Lower leg skin (tissue), 4 donors: ENCODE measurements at regions not wholly inside any gene's neighbourhood (a gene's known extent, or its start where the extent isn't known, plus 50 kb on each side); places are given as distances from the start of the nearest gene placed in this dataset.

Experiments
- DNase-seq, 2 donors: peaks; one replicate each; pipeline ENCODE4 v3.0.0-alpha.2; 2019; ENCODE audit warnings: low spot score in 2 of 2
- H3K4me3 ChIP-seq: fragments of 200-600 bp; sonication (generic); 2 replicates; pipeline ENCODE4 v1.5.1; 2017; ENCODE audit warnings: mild to moderate bottlenecking, low read depth; ENCODE audit not compliant: poor library complexity, severe bottlenecking
- POLR2A ChIP-seq, 2 donors: fragments of 450-650 bp; IDR thresholded peaks; one replicate each; pipeline ENCODE4 v1.6.1; 2016 to 2017; ENCODE audit warnings: antibody characterized with exemption in 2 of 2, mild to moderate bottlenecking in 1 of 2, moderate library complexity in 1 of 2
- WGBS, 2 donors: methylation state at CpG; one replicate each; pipeline ENCODE4 v1.1.5; 2018; 5-methylcytosine and 5-hydroxymethylcytosine counted together
- intact Hi-C: fragments of 100-400 bp; cut with DNase I; formaldehyde crosslinking; loops from one replicate; pipeline ENCODE4 v1.15.0; 2023; ENCODE audit warnings: low total_unique reads
- TF ChIP-seq, protein P1 (sequence below), 3 donors: fragments of 450-650 bp; IDR thresholded peaks; one replicate each; pipeline ENCODE4 v1.5.1; 2016; ENCODE audit warnings: antibody characterized with exemption in 3 of 3, mild to moderate bottlenecking in 3 of 3, moderate library complexity in 2 of 3

DNA sequence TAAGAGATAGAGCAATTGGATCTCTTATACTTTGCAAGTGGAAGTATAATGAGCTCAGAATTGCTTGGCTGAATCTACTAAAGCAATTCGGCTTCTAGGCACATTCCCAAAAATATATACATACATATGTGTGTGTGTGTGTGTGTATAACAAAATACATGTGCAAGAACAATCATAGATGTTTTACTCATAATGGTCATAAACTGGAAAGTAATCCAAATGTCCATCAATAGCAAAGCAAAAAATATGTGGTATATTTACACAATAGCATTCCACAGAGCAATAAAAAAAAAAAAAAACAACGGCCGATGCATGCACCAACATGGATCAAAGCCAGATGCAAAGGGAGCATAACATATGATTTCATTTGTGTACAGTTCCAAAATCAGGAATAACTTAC is 707.9 kb downstream of the RFPL4B start:
- intact Hi-C loops: no loop called here
- TF ChIP-seq, protein P1, sequence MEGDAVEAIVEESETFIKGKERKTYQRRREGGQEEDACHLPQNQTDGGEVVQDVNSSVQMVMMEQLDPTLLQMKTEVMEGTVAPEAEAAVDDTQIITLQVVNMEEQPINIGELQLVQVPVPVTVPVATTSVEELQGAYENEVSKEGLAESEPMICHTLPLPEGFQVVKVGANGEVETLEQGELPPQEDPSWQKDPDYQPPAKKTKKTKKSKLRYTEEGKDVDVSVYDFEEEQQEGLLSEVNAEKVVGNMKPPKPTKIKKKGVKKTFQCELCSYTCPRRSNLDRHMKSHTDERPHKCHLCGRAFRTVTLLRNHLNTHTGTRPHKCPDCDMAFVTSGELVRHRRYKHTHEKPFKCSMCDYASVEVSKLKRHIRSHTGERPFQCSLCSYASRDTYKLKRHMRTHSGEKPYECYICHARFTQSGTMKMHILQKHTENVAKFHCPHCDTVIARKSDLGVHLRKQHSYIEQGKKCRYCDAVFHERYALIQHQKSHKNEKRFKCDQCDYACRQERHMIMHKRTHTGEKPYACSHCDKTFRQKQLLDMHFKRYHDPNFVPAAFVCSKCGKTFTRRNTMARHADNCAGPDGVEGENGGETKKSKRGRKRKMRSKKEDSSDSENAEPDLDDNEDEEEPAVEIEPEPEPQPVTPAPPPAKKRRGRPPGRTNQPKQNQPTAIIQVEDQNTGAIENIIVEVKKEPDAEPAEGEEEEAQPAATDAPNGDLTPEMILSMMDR (IDR thresholded peaks at IDR 0.05): no peak
- no peak for TF ChIP-seq POLR2A (IDR thresholded peaks at IDR 0.05)
- H3K4me3 ChIP-seq: no peak overlapping the region
- 35 to 36% methylated on average over 3 of the region's 3 CpGs for WGBS, 2 donors
- no peak for DNase-seq

DNA sequence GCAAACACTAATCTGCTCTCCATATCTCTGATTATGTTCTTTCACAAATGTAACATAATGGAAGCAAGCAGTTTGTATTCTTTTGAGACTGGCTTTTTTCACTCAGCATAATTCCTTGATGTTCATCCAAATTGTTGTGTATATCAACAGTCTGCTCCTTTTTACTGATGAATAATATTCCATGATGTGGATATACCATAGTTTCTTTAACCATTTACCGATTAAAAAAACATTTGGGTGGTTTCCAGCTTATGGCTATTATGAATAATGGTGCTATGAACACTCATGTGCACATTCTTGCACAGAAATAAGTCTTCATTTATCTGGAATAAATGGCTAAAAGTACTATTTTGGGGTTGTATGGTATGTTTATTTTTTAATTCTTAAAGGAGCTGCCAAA is 708.9 kb downstream of the RFPL4B start:
- H3K4me3 ChIP-seq: no peak overlapping the region
- no peak for DNase-seq
- TF ChIP-seq POLR2A (IDR thresholded peaks at IDR 0.05): no peak
- intact Hi-C loops: no loop called here
- WGBS, 2 donors: 0 to 44% methylated on average over 1 of the region's 1 CpG

DNA sequence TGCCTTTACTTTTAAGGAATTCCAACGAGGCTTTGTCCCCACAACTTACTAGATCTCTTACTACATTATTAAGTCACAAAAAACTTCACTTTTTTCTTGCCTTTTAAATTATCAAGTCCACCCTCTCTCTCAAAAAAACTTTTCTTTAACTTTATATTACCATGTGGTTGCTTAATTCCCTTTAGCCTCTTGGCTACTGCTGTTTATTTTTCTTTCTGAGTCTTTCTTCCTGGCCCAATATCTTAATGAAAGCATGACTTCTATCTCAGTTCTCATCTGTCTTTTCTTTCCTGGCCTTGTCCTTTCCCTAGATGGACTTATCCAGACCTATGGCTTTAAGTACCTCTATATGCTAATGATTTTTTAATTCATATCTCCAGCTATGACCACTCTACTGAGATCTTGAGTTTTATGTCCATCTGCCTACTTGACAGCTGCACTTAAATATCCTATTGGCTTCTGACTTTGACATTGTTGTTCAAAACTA is 710.5 kb downstream of the RFPL4B start:
- DNase-seq: no peak
- H3K4me3 ChIP-seq: no peak overlapping the region
- no peak for TF ChIP-seq POLR2A (IDR thresholded peaks at IDR 0.05)
- TF ChIP-seq, protein P1 (IDR thresholded peaks at IDR 0.05): no peak
- WGBS, 2 donors: 67 to 70% methylated on average over 1 of the region's 1 CpG
- intact Hi-C loops: no loop called here

DNA sequence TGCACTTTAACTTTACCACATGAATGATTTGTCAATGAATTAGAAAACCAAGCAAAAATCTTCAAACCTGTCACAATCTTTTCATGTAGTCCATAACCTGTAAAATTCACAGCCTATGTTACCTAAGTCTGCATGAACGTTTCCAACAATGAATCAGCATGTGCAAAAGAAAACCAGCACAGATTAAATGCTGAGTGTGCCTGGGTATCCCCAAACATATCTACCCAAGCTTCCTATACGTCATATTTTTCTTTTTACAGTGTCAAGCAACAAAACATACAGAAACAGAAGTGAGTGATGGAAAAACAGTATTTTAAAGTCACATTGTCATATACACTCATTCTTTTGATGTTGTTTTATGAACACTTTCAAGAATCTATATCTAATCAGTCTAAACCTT is 713.5 kb downstream of the RFPL4B start:
- no peak for DNase-seq
- TF ChIP-seq, protein P1 (IDR thresholded peaks at IDR 0.05): no peak
- TF ChIP-seq POLR2A (IDR thresholded peaks at IDR 0.05): no peak
- 64 to 77% methylated on average over 2 of the region's 2 CpGs for WGBS, 2 donors
- H3K4me3 ChIP-seq: no peak overlapping the region
- intact Hi-C loops: no loop called here

DNA sequence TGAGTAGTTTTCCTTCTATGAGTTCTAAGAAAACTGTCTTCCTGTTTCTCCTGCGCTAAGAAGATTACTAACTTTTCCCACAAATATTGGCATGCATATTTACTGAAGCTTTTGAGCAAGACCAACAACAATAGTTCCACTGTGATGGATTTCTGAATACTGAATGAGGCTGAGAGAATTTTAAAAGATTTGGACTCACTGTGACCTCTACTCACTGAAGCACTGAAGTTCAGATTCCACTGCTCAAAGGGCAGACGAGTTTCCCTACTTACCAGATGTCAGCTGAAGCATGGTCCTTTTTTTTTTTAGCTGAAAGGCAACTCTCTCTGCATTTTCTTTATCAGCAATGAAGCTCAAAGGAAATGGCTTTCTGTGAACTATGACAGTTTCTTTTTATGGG is 718.5 kb downstream of the RFPL4B start:
- intact Hi-C loops: no loop called here
- H3K4me3 ChIP-seq: no peak overlapping the region
- no peak for TF ChIP-seq POLR2A (IDR thresholded peaks at IDR 0.05)
- TF ChIP-seq, protein P1 (IDR thresholded peaks at IDR 0.05): no peak
- WGBS, 2 donors: 36 to 42% methylated on average over 2 of the region's 2 CpGs
- no peak for DNase-seq

DNA sequence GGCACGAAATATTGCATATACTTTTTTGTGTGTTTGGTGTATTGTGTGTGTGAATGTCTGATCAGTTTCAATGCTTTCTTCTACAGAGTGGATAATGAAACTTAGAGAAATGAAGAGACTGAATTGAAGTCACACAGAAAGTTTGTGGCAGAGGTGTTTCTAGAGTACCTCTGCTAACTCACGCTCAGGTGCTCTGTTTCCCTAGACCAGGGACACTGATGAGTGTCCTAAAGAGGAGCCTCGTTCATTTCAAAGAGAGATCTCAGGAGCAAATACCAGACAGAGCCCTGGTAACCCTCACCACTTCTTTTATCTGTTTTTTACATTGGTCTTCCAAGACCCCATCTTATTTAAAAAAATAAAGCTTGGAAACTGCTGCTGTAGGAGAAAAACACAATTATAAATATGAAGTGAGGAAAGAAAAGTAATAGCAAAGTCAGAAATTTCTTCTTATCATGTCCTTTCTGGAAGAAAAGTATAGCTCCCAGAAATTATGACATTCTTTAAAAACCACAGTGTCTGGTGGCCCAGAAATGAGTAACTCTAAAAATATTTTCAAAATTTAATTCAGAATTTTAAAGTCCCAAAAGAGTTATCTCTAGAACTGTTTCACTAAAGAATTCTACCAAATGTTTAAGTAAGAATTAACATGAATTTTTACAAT is 720.6 kb downstream of the RFPL4B start:
- DNase-seq: no peak
- no peak overlapping the region for H3K4me3 ChIP-seq
- intact Hi-C loops: no loop called here
- TF ChIP-seq, protein P1 (IDR thresholded peaks at IDR 0.05): no peak
- TF ChIP-seq POLR2A (IDR thresholded peaks at IDR 0.05): no peak
- WGBS, 2 donors: 78 to 90% methylated on average over 3 of the region's 3 CpGs
